Neuronal stem cell (in vitro differentiated cells): ENCODE measurements at regions not wholly inside any gene's neighbourhood (a gene's known extent, or its start where the extent isn't known, plus 50 kb on each side); places are given as distances from the start of the nearest gene placed in this dataset.

Source experiments
- DNase-seq: peaks from one replicate; pipeline ENCODE4 v3.0.0-alpha.2; 2013; ENCODE audit warnings: low spot score
- H2AFZ ChIP-seq: one replicate; pipeline ENCODE4 v1.6.1; 2013; ENCODE audit warnings: mild to moderate bottlenecking, low read length, inconsistent platforms
- H2AK5ac ChIP-seq: 2 replicates; pipeline ENCODE4 v1.6.1; 2013; ENCODE audit warnings: low read depth, mild to moderate bottlenecking, inconsistent platforms, low read length, moderate library complexity, mixed read lengths
- H2BK120ac ChIP-seq: 2 replicates; pipeline ENCODE4 v1.6.1; 2013; ENCODE audit warnings: low read depth, mild to moderate bottlenecking, inconsistent platforms, low read length, moderate library complexity, mixed read lengths
- H2BK12ac ChIP-seq: one replicate; pipeline ENCODE4 v1.6.1; 2013; ENCODE audit warnings: low read length, inconsistent platforms
- H2BK15ac ChIP-seq: 2 replicates; pipeline ENCODE4 v1.6.1; 2013; ENCODE audit warnings: mild to moderate bottlenecking, low read length, inconsistent platforms, mixed read lengths
- H2BK5ac ChIP-seq: one replicate; pipeline ENCODE4 v1.6.1; 2013; ENCODE audit warnings: inconsistent platforms, mild to moderate bottlenecking, low read length, moderate library complexity
- H3K14ac ChIP-seq: one replicate; pipeline ENCODE4 v1.6.1; 2013; ENCODE audit warnings: low read length, inconsistent platforms
- H3K18ac ChIP-seq: 2 replicates; pipeline ENCODE4 v1.6.1; 2013; ENCODE audit warnings: low read length, inconsistent platforms
- H3K23ac ChIP-seq: 2 replicates; pipeline ENCODE4 v1.6.1; 2013; ENCODE audit warnings: low read depth, mild to moderate bottlenecking, mixed read lengths, low read length, inconsistent platforms; ENCODE audit not compliant: poor library complexity
- H3K27ac ChIP-seq: replicated peaks from 3 replicates; pipeline ENCODE4 v1.5.1; 2013; ENCODE audit warnings: low read length, inconsistent platforms
- H3K27me3 ChIP-seq, 3 experiments: 2 replicates each; pipeline ENCODE4 v1.6.1; 2013; ENCODE audit warnings: low read length in 3 of 3, mild to moderate bottlenecking in 2 of 3, inconsistent platforms in 1 of 3, low read depth in 1 of 3, mixed read lengths in 1 of 3, moderate library complexity in 1 of 3; ENCODE audit not compliant: control insufficient read depth in 3 of 3, insufficient read depth in 3 of 3
- H3K36me3 ChIP-seq, 2 donors: replicated peaks in 1 of 2; 2 replicates each; pipeline ENCODE4 v1.6.1; 2013; ENCODE audit warnings: low read length in 2 of 2; ENCODE audit not compliant: control insufficient read depth in 2 of 2, insufficient read depth in 2 of 2
- H3K4ac ChIP-seq: 2 replicates; pipeline ENCODE4 v1.6.1; 2013; ENCODE audit warnings: inconsistent platforms, mild to moderate bottlenecking, low read length, moderate library complexity
- H3K4me1 ChIP-seq, 2 donors: 1 replicate in 1 of 2; 2 replicates in 1 of 2; pipeline ENCODE4 v1.6.1; 2013; ENCODE audit warnings: low read length in 2 of 2, low read depth in 1 of 2; ENCODE audit not compliant: control insufficient read depth in 2 of 2, insufficient read depth in 1 of 2
- H3K4me2 ChIP-seq: one replicate; pipeline ENCODE4 v1.6.1; 2013; ENCODE audit warnings: mild to moderate bottlenecking, low read length, inconsistent platforms; ENCODE audit not compliant: insufficient read depth, poor library complexity, severe bottlenecking
- H3K4me3 ChIP-seq, 2 donors: 2 replicates each; pipeline ENCODE4 v1.5.1; 2013; ENCODE audit warnings: low read length in 2 of 2, mild to moderate bottlenecking in 2 of 2, inconsistent platforms in 1 of 2, moderate library complexity in 1 of 2
- H3K79me1 ChIP-seq: one replicate; pipeline ENCODE4 v1.6.1; 2013; ENCODE audit warnings: low read depth, mild to moderate bottlenecking, inconsistent platforms, low read length, moderate library complexity
- H3K9ac ChIP-seq: one replicate; pipeline ENCODE4 v1.6.1; 2013; ENCODE audit warnings: mild to moderate bottlenecking, low read depth, low read length, inconsistent platforms; ENCODE audit not compliant: poor library complexity
- H3K9me3 ChIP-seq, 2 donors: replicated peaks in 1 of 2; 2 replicates each; pipeline versions ENCODE3 to v1.6.1; 2013; ENCODE audit warnings: low read length in 2 of 2, mild to moderate bottlenecking in 2 of 2, inconsistent platforms in 1 of 2, low read depth in 1 of 2, mixed read lengths in 1 of 2, moderate library complexity in 1 of 2; ENCODE audit not compliant: control insufficient read depth in 2 of 2, insufficient read depth in 1 of 2
- H4K8ac ChIP-seq: one replicate; pipeline ENCODE4 v1.6.1; 2013; ENCODE audit warnings: low read depth, mild to moderate bottlenecking, inconsistent platforms, low read length, moderate library complexity
- H4K91ac ChIP-seq: one replicate; pipeline ENCODE4 v1.6.1; 2013; ENCODE audit warnings: low read length, low read depth, mild to moderate bottlenecking, inconsistent platforms; ENCODE audit not compliant: poor library complexity
- WGBS, 2 donors: extraction: QIAGEN DNeasy Blood & Tissue Kit; methylation state at CpG; one replicate each; pipeline ENCODE4 v1.1.7; 2013; ENCODE audit warnings: missing lambda C conversion rate in 2 of 2, mixed read lengths in 1 of 2; ENCODE audit not compliant: insufficient read length in 2 of 2, insufficient replicate concordance in 1 of 2; ENCODE audit errors: extremely low coverage in 2 of 2; 5-methylcytosine and 5-hydroxymethylcytosine counted together

DNA sequence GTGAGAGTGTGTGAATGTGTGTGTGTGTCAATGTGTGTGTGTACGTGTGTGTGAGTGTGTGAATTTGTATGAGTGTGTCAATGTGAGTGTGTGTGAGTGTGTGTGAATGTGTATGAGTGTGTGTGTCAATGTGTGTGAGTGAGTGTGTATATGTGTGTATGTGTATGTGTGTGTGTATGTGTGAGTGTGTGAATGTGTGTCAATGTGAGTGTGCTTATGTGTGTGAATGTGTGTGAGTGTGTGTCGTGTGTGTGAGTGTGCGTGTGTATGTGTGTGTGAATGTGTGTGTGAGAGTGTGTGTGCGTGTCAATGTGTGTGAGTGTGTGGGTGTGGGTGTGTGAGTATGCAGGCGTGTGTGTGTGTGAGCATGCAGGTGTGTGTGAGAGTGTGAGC, 93.5 kb upstream of the ALDH1A3 start:
- no peak overlapping the region for H2BK120ac ChIP-seq
- peak overlapping the region; percentile 59 for H3K23ac ChIP-seq
- H3K27ac ChIP-seq, result no peak overlapping the region
- H3K27me3 ChIP-seq, result no peaks in the 10 kb centered on the region
- 100% methylated on average over 3 of the region's 5 CpGs; no CpG with 5 or more reads in 1 of the 2 donors for WGBS, 2 donors
- no peak overlapping the region for H2BK5ac ChIP-seq
- H2BK12ac ChIP-seq, result peak overlapping the region; percentile 18
- H3K36me3 ChIP-seq, result no peaks in the 10 kb centered on the region
- H3K4me3 ChIP-seq, result peak overlapping the region in 1 of 2 donors; percentile 56
- peak overlapping the region; percentile 27 for H3K9ac ChIP-seq
- H2AK5ac ChIP-seq, result no peak overlapping the region
- H3K18ac ChIP-seq, result no peak overlapping the region
- no peak overlapping the region for H3K4ac ChIP-seq
- H3K4me1 ChIP-seq, result peaks cover 0 to 2% of the 10 kb centered on the region in 2 donors
- H2BK15ac ChIP-seq, result no peak overlapping the region
- H3K14ac ChIP-seq, result peak overlapping the region; percentile 84
- peaks cover 0 to 3% of the 10 kb centered on the region in 2 donors for H3K9me3 ChIP-seq
- no peak overlapping the region for H3K4me2 ChIP-seq
- no peak overlapping the region for H4K91ac ChIP-seq
- H3K79me1 ChIP-seq, result no peaks in the 10 kb centered on the region
- no peak overlapping the region for H4K8ac ChIP-seq
- DNase-seq, result no peak
- no peak overlapping the region for H2AFZ ChIP-seq

DNA sequence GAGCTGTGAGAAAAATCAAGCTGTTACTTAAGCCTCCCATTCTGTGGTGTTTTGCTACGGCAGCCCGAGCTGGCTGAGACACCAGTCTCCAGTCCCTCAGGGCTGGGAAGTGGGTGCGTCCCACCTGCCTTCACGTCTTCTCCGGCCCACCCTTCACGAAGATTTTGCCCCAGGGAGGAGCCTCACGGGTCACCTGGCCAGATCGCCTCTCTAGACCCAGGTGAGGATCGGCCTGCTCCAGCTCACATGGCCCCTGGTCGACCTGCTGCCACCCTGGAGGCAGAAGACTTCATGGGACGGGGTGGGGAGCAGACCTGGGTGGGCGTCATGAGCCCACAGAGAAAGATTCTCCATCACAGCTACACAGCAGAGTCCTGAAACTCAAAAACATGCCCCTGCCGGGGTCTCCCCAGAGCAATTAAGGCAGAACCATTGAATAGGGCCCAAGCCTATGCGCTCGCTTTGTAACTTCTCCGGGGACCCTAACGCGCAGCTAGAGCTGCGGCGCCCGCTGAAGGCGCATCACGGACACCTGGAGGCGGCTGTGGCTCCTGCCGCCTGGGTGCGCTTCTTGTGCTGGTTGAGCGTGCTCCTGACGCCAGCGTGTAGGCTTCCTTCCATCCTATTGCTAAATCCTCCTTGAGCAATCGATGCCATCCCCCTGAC, 92.6 kb upstream of the ALDH1A3 start:
- H3K36me3 ChIP-seq, result no peaks in the 10 kb centered on the region
- no peak overlapping the region for H3K4me3 ChIP-seq
- no peaks in the 10 kb centered on the region for H3K27me3 ChIP-seq
- H2BK15ac ChIP-seq, result no peak overlapping the region
- no peak overlapping the region for H2BK120ac ChIP-seq
- no peak overlapping the region for H3K27ac ChIP-seq
- peak overlapping the region; percentile 82 for H2AK5ac ChIP-seq
- H3K79me1 ChIP-seq, result no peaks in the 10 kb centered on the region
- no peak overlapping the region for H3K23ac ChIP-seq
- peak overlapping the region; percentile 19 for H4K8ac ChIP-seq
- H2AFZ ChIP-seq, result no peak overlapping the region
- H2BK5ac ChIP-seq, result no peak overlapping the region
- peak overlapping the region; percentile 49 for H3K18ac ChIP-seq
- no peak overlapping the region for H3K9ac ChIP-seq
- no peak overlapping the region for H3K4ac ChIP-seq
- peaks cover 0 to 2% of the 10 kb centered on the region in 2 donors for H3K4me1 ChIP-seq
- WGBS, 2 donors, result no CpG with 5 or more reads among the region's 30 CpGs
- no peak overlapping the region for H4K91ac ChIP-seq
- H3K9me3 ChIP-seq, result peaks cover 0 to 3% of the 10 kb centered on the region in 2 donors
- DNase-seq, result no peak
- no peak overlapping the region for H3K4me2 ChIP-seq
- H3K14ac ChIP-seq, result no peak overlapping the region
- no peak overlapping the region for H2BK12ac ChIP-seq

DNA sequence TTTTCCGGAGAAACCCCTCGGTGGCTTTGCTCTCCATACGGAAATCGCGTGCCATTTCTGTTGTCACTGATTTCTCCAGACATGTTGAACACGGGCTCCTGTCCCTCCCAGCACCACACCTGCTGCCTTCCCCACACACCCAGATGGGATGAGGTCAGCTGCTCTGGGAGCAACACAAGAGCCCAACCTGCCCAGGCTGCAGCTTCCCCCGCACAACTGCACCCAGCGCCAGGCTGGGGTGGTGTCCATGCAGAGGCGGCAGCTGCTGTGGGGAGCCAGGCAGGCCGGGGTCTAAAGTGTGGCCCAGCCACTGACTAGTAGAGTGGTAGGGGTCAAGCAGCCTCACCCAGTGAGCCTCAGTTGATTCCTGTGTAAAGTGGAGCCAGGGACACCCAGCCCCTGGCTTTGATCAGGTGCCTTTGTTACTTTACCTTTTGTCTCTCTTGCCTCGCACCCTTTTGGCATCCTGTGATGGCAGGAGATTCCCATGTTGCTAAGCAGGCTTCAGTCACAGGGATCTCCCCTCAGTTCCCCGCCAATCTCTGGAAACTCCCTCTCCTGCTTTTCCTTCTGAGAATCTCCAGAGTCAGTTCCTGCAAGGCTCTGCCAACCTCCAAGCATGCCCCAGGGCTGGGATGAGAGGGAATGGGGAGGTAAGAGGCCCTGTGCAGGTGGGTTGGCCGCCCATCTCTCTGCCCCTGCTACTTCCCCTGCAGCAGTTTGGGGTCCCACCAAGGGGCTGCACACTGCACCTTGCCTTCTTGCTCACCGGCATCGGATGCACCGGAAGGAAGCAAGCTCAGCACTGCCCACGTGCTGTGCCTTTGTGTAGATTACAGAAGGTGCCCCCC, 91.8 kb upstream of the ALDH1A3 start:
- H3K4me1 ChIP-seq, result peaks cover 0 to 2% of the 10 kb centered on the region in 2 donors
- no peak overlapping the region for H2AK5ac ChIP-seq
- no peak overlapping the region for H3K9ac ChIP-seq
- no peaks in the 10 kb centered on the region for H3K27me3 ChIP-seq
- no peak overlapping the region for H3K4ac ChIP-seq
- H4K91ac ChIP-seq, result no peak overlapping the region
- no peak overlapping the region for H3K4me2 ChIP-seq
- H4K8ac ChIP-seq, result no peak overlapping the region
- no peak overlapping the region for H2BK120ac ChIP-seq
- no peak overlapping the region for H3K23ac ChIP-seq
- H2BK5ac ChIP-seq, result no peak overlapping the region
- no peak overlapping the region for H3K14ac ChIP-seq
- H3K36me3 ChIP-seq, result no peaks in the 10 kb centered on the region
- peak overlapping the region; percentile 24 for H2BK12ac ChIP-seq
- no peak overlapping the region for H2BK15ac ChIP-seq
- WGBS, 2 donors, result no CpG with 5 or more reads among the region's 17 CpGs
- H3K27ac ChIP-seq, result no peak overlapping the region
- no peak overlapping the region for H3K4me3 ChIP-seq
- peaks cover 0 to 3% of the 10 kb centered on the region in 2 donors for H3K9me3 ChIP-seq
- no peak overlapping the region for H2AFZ ChIP-seq
- no peak for DNase-seq
- no peaks in the 10 kb centered on the region for H3K79me1 ChIP-seq
- H3K18ac ChIP-seq, result peak overlapping the region; percentile 24

DNA sequence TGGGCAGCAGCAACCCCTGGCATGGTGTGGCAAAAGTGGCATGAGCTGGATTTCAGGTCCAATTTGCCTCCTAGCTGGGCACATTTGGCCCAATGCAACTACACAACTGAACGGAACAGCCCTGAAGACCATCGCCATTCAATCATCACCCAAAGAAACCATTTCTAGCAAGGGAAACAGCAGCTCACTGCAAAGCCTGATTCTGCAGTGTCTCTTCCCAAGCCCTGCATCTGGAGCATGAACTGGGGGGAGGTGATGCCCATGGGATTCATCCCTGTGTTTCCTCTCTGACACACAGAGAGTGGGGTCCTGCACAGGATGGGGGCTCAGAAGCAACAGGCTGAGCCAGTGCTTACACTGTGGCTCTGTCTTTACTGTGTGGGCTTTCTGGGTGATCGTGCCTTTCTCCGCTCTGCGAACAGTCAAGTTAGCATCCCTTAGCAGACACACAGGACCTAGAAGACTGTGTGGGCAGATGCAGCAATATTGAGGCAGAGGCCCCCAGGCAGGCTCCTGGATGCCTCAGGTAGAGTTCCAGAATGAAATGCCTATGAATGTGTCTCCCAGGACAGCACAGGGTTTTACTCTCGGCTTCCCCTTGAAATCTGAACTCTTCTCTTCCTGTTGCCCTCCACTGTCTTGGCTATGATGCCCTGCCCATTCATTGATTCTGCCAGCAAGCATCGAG, 91.1 kb upstream of the ALDH1A3 start:
- H4K8ac ChIP-seq, result no peak overlapping the region
- H2AK5ac ChIP-seq, result no peak overlapping the region
- WGBS, 2 donors, result no CpG with 5 or more reads among the region's 7 CpGs
- no peaks in the 10 kb centered on the region for H3K27me3 ChIP-seq
- H3K9me3 ChIP-seq, result peaks cover 0 to 3% of the 10 kb centered on the region in 2 donors
- no peak overlapping the region for H2AFZ ChIP-seq
- DNase-seq, result no peak
- H2BK15ac ChIP-seq, result no peak overlapping the region
- no peak overlapping the region for H3K27ac ChIP-seq
- H3K4me1 ChIP-seq, result peaks cover 0 to 2% of the 10 kb centered on the region in 2 donors
- no peak overlapping the region for H4K91ac ChIP-seq
- no peaks in the 10 kb centered on the region for H3K79me1 ChIP-seq
- no peak overlapping the region for H3K4me2 ChIP-seq
- peak overlapping the region; percentile 20 for H3K18ac ChIP-seq
- no peak overlapping the region for H3K4me3 ChIP-seq
- H3K9ac ChIP-seq, result no peak overlapping the region
- no peak overlapping the region for H3K14ac ChIP-seq
- no peak overlapping the region for H3K4ac ChIP-seq
- H2BK120ac ChIP-seq, result no peak overlapping the region
- peak overlapping the region; percentile 4 for H2BK12ac ChIP-seq
- H2BK5ac ChIP-seq, result no peak overlapping the region
- no peaks in the 10 kb centered on the region for H3K36me3 ChIP-seq
- no peak overlapping the region for H3K23ac ChIP-seq
